Caco-2 (cell line): ENCODE measurements at regions not wholly inside any gene's neighbourhood (a gene's known extent, or its start where the extent isn't known, plus 50 kb on each side); places are given as distances from the start of the nearest gene placed in this dataset.

Experiments used
- BruUV-seq: library from RNA; stranded (reverse); fragments of 400-500 nt; replicated peaks from 2 replicates; lab custom pipeline; 2021; lab: Mats Ljungman, UMichigan
- CTCF ChIA-PET: fragments of 300-600 bp; sonication (Branson Sonifier 250); formaldehyde crosslinking; loops from one replicate; lab custom pipeline; 2022; ENCODE audit warnings: antibody characterized with exemption; lab: Charles Lee
- POLR2A ChIA-PET: fragments of 300-600 bp; sonication (Branson Sonifier 250); formaldehyde crosslinking; loops from one replicate; lab custom pipeline; 2022; ENCODE audit warnings: antibody characterized with exemption; lab: Charles Lee
- DNase-seq, 2 experiments: peaks; one replicate each; pipeline versions ENCODE4 v3.0.0 to v3.0.0-alpha.2; 2020 to 2022
- H3K27me3 ChIP-seq: replicated peaks from 2 replicates; pipeline ENCODE4 v1.6.0; 2011; ENCODE audit warnings: low read length; ENCODE audit not compliant: control insufficient read depth, insufficient read depth
- H3K36me3 ChIP-seq: 2 replicates; pipeline ENCODE4 v1.5.1; 2011; ENCODE audit warnings: low read length; ENCODE audit not compliant: control insufficient read depth, insufficient read depth
- H3K4me1 ChIP-seq: fragments of 250-450 bp; sonication (Bioruptor Pico); 2 replicates; pipeline ENCODE4 v1.5.1; 2020; ENCODE audit warnings: mild to moderate bottlenecking
- H3K4me3 ChIP-seq: 2 replicates; pipeline ENCODE4 v1.5.1; 2011; ENCODE audit warnings: low read depth, mild to moderate bottlenecking, control low read depth, low read length
- H3K9me3 ChIP-seq: fragments of 250-450 bp; sonication (Bioruptor Pico); 2 replicates; pipeline ENCODE4 v1.5.1; 2020; ENCODE audit warnings: mild to moderate bottlenecking, moderate library complexity
- H3K27ac Mint-ChIP-seq: one replicate; pipeline ENCODE4 v1.8.0; 2022; ENCODE audit warnings: mixed read lengths; ENCODE audit not compliant: unreplicated experiment
- H3K27me3 Mint-ChIP-seq: one replicate; pipeline ENCODE4 v1.8.0; 2022; ENCODE audit warnings: mixed read lengths; ENCODE audit not compliant: insufficient read depth, unreplicated experiment
- H3K36me3 Mint-ChIP-seq: one replicate; pipeline ENCODE4 v1.8.0; 2022; ENCODE audit warnings: mild to moderate bottlenecking, mixed read lengths; ENCODE audit not compliant: insufficient read depth, unreplicated experiment
- H3K4me1 Mint-ChIP-seq: one replicate; pipeline ENCODE4 v1.8.0; 2022; ENCODE audit warnings: low read depth, mixed read lengths; ENCODE audit not compliant: unreplicated experiment
- H3K4me3 Mint-ChIP-seq: one replicate; pipeline ENCODE4 v1.8.0; 2022; ENCODE audit warnings: mild to moderate bottlenecking, moderate library complexity, mixed read lengths; ENCODE audit not compliant: unreplicated experiment
- H3K9me3 Mint-ChIP-seq: one replicate; pipeline ENCODE4 v1.8.0; 2022; ENCODE audit warnings: mixed read lengths; ENCODE audit not compliant: unreplicated experiment
- intact Hi-C: fragments of 100-400 bp; cut with micrococcal nuclease; formaldehyde crosslinking; loops from one replicate; pipeline ENCODE4 v1.10.0; 2022; ENCODE audit not compliant: unreplicated experiment
- TF ChIP-seq, protein P1 (sequence below), 2 experiments: fragments of 200-600 bp in 1 of 2; IDR thresholded peaks; 1 replicate in 1 of 2; 2 replicates in 1 of 2; pipeline versions ENCODE4 v1.5.1 to v1.8.0; 2011 to 2022; ENCODE audit warnings: antibody characterized with exemption in 1 of 2, control low read depth in 1 of 2, inconsistent platforms in 1 of 2, low read depth in 1 of 2, low read length in 1 of 2, mild to moderate bottlenecking in 1 of 2, moderate library complexity in 1 of 2; ENCODE audit not compliant: insufficient read depth in 1 of 2, severe bottlenecking in 1 of 2, unreplicated experiment in 1 of 2

DNA sequence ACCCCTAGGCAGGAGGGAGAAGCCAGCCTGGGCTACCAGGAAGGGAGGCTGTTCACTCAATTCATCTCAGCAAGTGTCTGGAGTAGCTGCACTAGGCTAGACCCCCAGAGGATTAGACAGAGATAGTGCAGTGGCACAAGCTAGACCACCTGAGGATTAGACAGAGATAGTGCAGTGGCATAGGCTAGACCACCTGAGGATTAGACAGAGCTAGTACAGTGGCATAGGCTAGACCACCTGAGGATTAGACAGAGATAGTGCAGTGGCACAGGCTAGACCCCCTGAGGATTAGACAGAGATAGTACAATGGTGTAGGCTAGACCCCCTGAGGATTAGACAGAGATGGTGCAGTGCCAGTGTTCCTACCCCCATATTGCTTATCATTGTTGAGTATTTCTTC is 74.1 kb upstream of the SDK2 start:
- DNase-seq: no peak
- H3K36me3 Mint-ChIP-seq: no peaks in the 10 kb centered on the region
- Histone ChIP-seq H3K4me1 (no peaks in the 10 kb centered on the region), H3K27me3 (peaks cover 2% of the 10 kb centered on the region; the same call in 1 of the 2 replicates), H3K4me3 (no peak overlapping the region), H3K36me3 (no peaks in the 10 kb centered on the region), H3K9me3 (no peaks in the 10 kb centered on the region)
- TF ChIP-seq, protein P1, sequence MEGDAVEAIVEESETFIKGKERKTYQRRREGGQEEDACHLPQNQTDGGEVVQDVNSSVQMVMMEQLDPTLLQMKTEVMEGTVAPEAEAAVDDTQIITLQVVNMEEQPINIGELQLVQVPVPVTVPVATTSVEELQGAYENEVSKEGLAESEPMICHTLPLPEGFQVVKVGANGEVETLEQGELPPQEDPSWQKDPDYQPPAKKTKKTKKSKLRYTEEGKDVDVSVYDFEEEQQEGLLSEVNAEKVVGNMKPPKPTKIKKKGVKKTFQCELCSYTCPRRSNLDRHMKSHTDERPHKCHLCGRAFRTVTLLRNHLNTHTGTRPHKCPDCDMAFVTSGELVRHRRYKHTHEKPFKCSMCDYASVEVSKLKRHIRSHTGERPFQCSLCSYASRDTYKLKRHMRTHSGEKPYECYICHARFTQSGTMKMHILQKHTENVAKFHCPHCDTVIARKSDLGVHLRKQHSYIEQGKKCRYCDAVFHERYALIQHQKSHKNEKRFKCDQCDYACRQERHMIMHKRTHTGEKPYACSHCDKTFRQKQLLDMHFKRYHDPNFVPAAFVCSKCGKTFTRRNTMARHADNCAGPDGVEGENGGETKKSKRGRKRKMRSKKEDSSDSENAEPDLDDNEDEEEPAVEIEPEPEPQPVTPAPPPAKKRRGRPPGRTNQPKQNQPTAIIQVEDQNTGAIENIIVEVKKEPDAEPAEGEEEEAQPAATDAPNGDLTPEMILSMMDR (IDR thresholded peaks at IDR 0.05; ENCODE audit: insufficient read depth in 1 of 2, low read depth in 1 of 2, low read length in 1 of 2, severe bottlenecking in 1 of 2, unreplicated experiment in 1 of 2): no peak
- H3K9me3 Mint-ChIP-seq: no peaks in the 10 kb centered on the region
- intact Hi-C loops: loop anchor here (10.0 kb wide), 1 partner anchor 456 kb away; no protein-coding TSS in a partner anchor
- no peak overlapping the region for H3K4me3 Mint-ChIP-seq
- no peak overlapping the region for H3K27ac Mint-ChIP-seq
- BruUV-seq: no TSS peak
- ChIA-PET POLR2A (no interaction called here), CTCF (no interaction called here)
- peaks cover 2% of the 10 kb centered on the region for H3K27me3 Mint-ChIP-seq
- H3K4me1 Mint-ChIP-seq: no peaks in the 10 kb centered on the region

DNA sequence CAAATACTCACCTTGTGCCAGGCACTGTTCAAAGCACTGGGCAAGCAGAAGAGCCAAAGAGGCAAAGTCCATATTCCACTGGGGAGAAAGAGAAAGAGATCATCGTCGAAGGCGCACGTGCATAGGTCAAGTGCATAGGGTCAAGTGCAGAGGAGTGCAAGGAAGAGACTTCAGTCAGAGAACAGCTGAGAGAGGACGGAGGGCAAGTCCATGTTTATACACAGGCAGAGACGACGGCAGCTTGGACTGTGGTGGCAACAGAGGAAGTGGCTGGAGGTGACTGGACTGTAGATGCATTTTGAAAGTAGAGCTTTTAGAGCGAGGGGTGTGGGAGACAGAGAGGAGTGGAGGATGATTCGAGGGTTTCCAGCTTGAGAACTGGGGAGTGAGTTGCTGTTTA is 74.7 kb upstream of the SDK2 start:
- no TSS peak for BruUV-seq
- CTCF ChIA-PET: no interaction called here
- H3K9me3 Mint-ChIP-seq: no peaks in the 10 kb centered on the region
- no peak overlapping the region for H3K27ac Mint-ChIP-seq
- Histone ChIP-seq H3K4me1 (no peaks in the 10 kb centered on the region), H3K36me3 (no peaks in the 10 kb centered on the region), H3K27me3 (no peaks in the 10 kb centered on the region), H3K9me3 (no peaks in the 10 kb centered on the region), H3K4me3 (no peak overlapping the region)
- no peaks in the 10 kb centered on the region for H3K27me3 Mint-ChIP-seq
- POLR2A ChIA-PET: no interaction called here
- H3K4me3 Mint-ChIP-seq: no peak overlapping the region
- no peak for DNase-seq
- intact Hi-C loops: loop anchor here (10.0 kb wide), 1 partner anchor 456 kb away; no protein-coding TSS in a partner anchor
- TF ChIP-seq, protein P1 (IDR thresholded peaks at IDR 0.05; ENCODE audit: insufficient read depth in 1 of 2, low read depth in 1 of 2, low read length in 1 of 2, severe bottlenecking in 1 of 2, unreplicated experiment in 1 of 2): no peak
- no peaks in the 10 kb centered on the region for H3K4me1 Mint-ChIP-seq
- no peaks in the 10 kb centered on the region for H3K36me3 Mint-ChIP-seq

DNA sequence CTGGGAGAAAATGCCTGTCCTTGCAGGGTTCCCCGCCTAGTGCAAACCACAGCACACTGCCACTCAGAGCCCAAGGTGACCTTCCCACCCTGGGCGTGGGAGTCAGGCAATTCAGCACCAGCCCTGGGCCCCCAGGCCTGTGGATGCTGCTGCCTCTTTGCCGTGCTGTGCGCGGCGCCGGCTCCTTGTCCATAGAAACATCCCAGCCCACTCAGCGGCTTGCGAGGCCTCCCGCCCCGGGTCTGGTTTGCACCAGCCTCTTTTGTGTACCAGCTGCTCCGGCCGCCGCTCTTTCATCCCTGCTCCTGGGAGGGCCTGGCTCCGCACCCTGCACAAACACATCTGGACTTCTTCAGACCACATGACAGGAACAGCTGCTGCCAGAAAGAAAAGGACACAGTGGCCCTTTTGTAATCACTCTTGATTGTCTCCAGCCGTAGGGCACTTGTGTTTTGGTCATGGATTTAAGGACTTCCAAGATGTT is 75.4 kb upstream of the SDK2 start:
- Histone ChIP-seq H3K4me3 (no peak overlapping the region), H3K4me1 (no peaks in the 10 kb centered on the region), H3K27me3 (no peaks in the 10 kb centered on the region), H3K9me3 (no peaks in the 10 kb centered on the region), H3K36me3 (no peaks in the 10 kb centered on the region)
- DNase-seq: no peak
- ChIA-PET CTCF (no interaction called here), POLR2A (no interaction called here)
- H3K27me3 Mint-ChIP-seq: no peaks in the 10 kb centered on the region
- H3K9me3 Mint-ChIP-seq: no peaks in the 10 kb centered on the region
- H3K36me3 Mint-ChIP-seq: no peaks in the 10 kb centered on the region
- no peak overlapping the region for H3K27ac Mint-ChIP-seq
- BruUV-seq: no TSS peak
- intact Hi-C loops: loop anchor here (10.0 kb wide), 1 partner anchor 455 kb away; no protein-coding TSS in a partner anchor
- TF ChIP-seq, protein P1 (IDR thresholded peaks at IDR 0.05; ENCODE audit: insufficient read depth in 1 of 2, low read depth in 1 of 2, low read length in 1 of 2, severe bottlenecking in 1 of 2, unreplicated experiment in 1 of 2): no peak
- H3K4me3 Mint-ChIP-seq: no peak overlapping the region
- H3K4me1 Mint-ChIP-seq: no peaks in the 10 kb centered on the region
